ENCODE measurements at regions not wholly inside any gene's neighbourhood (a gene's known extent, or its start where the extent isn't known, plus 50 kb on each side); places are given as distances from the start of the nearest gene placed in this dataset.

- Histone ChIP-seq H3K9me3 (ENCODE audit: low read length) (no peaks in the 10 kb centered on the region), H3K4me2 (ENCODE audit: low read length) (no peak overlapping the region), H3K9me2 (ENCODE audit: low read depth, low read length) (no peaks in the 10 kb centered on the region), H4K20me1 (ENCODE audit: insufficient read depth, low read length) (no peaks in the 10 kb centered on the region), H3K27ac (ENCODE audit: low read depth, low read length, poor library complexity, severe bottlenecking) (no peak overlapping the region), H3K4me3 (ENCODE audit: low read depth, low read length, poor library complexity, severe bottlenecking) (no peak overlapping the region), H3K9ac (ENCODE audit: low read length) (no peak overlapping the region), H3K36me3 (ENCODE audit: insufficient read depth, low read length) (no peaks in the 10 kb centered on the region), H3K4me1 (ENCODE audit: insufficient read depth, low read length, severe bottlenecking) (no peaks in the 10 kb centered on the region), H2AFZ (ENCODE audit: low read length) (no peak overlapping the region), H3K79me2 (ENCODE audit: insufficient read depth, low read length) (no peaks in the 10 kb centered on the region), H3K27me3 (ENCODE audit: insufficient read depth, low read length) (no peaks in the 10 kb centered on the region), H3F3A (ENCODE audit: insufficient read depth, low read length) (no peaks in the 10 kb centered on the region)
- TF ChIP-seq, protein P1, sequence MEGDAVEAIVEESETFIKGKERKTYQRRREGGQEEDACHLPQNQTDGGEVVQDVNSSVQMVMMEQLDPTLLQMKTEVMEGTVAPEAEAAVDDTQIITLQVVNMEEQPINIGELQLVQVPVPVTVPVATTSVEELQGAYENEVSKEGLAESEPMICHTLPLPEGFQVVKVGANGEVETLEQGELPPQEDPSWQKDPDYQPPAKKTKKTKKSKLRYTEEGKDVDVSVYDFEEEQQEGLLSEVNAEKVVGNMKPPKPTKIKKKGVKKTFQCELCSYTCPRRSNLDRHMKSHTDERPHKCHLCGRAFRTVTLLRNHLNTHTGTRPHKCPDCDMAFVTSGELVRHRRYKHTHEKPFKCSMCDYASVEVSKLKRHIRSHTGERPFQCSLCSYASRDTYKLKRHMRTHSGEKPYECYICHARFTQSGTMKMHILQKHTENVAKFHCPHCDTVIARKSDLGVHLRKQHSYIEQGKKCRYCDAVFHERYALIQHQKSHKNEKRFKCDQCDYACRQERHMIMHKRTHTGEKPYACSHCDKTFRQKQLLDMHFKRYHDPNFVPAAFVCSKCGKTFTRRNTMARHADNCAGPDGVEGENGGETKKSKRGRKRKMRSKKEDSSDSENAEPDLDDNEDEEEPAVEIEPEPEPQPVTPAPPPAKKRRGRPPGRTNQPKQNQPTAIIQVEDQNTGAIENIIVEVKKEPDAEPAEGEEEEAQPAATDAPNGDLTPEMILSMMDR (IDR thresholded peaks at IDR 0.05; ENCODE audit: low read length) = no peak
- TF ChIP-seq EZH2 (IDR thresholded peaks at IDR 0.05; ENCODE audit: borderline replicate concordance, low read length) = no peak
These were observed 997.1 kb downstream of the EFNB2 start for GRCh38 chr13:105538346-105538745.

- Histone ChIP-seq H3K9me3 (ENCODE audit: low read length) (no peaks in the 10 kb centered on the region), H4K20me1 (ENCODE audit: insufficient read depth, low read length) (no peaks in the 10 kb centered on the region), H3K79me2 (ENCODE audit: insufficient read depth, low read length) (no peaks in the 10 kb centered on the region), H3K27me3 (ENCODE audit: insufficient read depth, low read length) (no peaks in the 10 kb centered on the region), H3K4me3 (ENCODE audit: low read depth, low read length, poor library complexity, severe bottlenecking) (no peak overlapping the region), H3K27ac (ENCODE audit: low read depth, low read length, poor library complexity, severe bottlenecking) (no peak overlapping the region), H3K4me1 (ENCODE audit: insufficient read depth, low read length, severe bottlenecking) (no peaks in the 10 kb centered on the region), H3K4me2 (ENCODE audit: low read length) (no peak overlapping the region), H3K36me3 (ENCODE audit: insufficient read depth, low read length) (no peaks in the 10 kb centered on the region), H3K9ac (ENCODE audit: low read length) (no peak overlapping the region), H3K9me2 (ENCODE audit: low read depth, low read length) (no peaks in the 10 kb centered on the region), H3F3A (ENCODE audit: insufficient read depth, low read length) (no peaks in the 10 kb centered on the region), H2AFZ (ENCODE audit: low read length) (no peak overlapping the region)
- TF ChIP-seq EZH2 (IDR thresholded peaks at IDR 0.05; ENCODE audit: borderline replicate concordance, low read length) = no peak
These were observed 998.3 kb downstream of the EFNB2 start for GRCh38 chr13:105537113-105537512.

- no peak overlapping the region for H3K4me2 ChIP-seq (ENCODE audit: low read length)
These were observed 1005.0 kb downstream of the EFNB2 start for GRCh38 chr13:105530468-105530867.

GRCh38 chr13:105527127-105527526 lies 1008.3 kb downstream of the EFNB2 start:
- TF ChIP-seq, protein P1 (IDR thresholded peaks at IDR 0.05; ENCODE audit: low read length) = no peak
- TF ChIP-seq EZH2 (IDR thresholded peaks at IDR 0.05; ENCODE audit: borderline replicate concordance, low read length) = no peak
- Histone ChIP-seq H3K4me1 (ENCODE audit: insufficient read depth, low read length, severe bottlenecking) (no peaks in the 10 kb centered on the region), H3K9ac (ENCODE audit: low read length) (no peak overlapping the region), H3K36me3 (ENCODE audit: insufficient read depth, low read length) (no peaks in the 10 kb centered on the region), H3K9me3 (ENCODE audit: low read length) (no peaks in the 10 kb centered on the region), H3K27ac (ENCODE audit: low read depth, low read length, poor library complexity, severe bottlenecking) (no peak overlapping the region), H3K4me2 (ENCODE audit: low read length) (no peak overlapping the region), H3F3A (ENCODE audit: insufficient read depth, low read length) (no peaks in the 10 kb centered on the region), H2AFZ (ENCODE audit: low read length) (no peak overlapping the region), H4K20me1 (ENCODE audit: insufficient read depth, low read length) (no peaks in the 10 kb centered on the region), H3K4me3 (ENCODE audit: low read depth, low read length, poor library complexity, severe bottlenecking) (no peak overlapping the region), H3K9me2 (ENCODE audit: low read depth, low read length) (no peaks in the 10 kb centered on the region), H3K27me3 (ENCODE audit: insufficient read depth, low read length) (no peaks in the 10 kb centered on the region), H3K79me2 (ENCODE audit: insufficient read depth, low read length) (no peaks in the 10 kb centered on the region)

More at GRCh38 chr13:105530468-105530867, 1005.0 kb downstream of the EFNB2 start:
- TF ChIP-seq, protein P1 (IDR thresholded peaks at IDR 0.05; ENCODE audit: low read length) = no peak
- TF ChIP-seq EZH2 (IDR thresholded peaks at IDR 0.05; ENCODE audit: borderline replicate concordance, low read length) = no peak
- H3K79me2 ChIP-seq (ENCODE audit: insufficient read depth, low read length) = no peaks in the 10 kb centered on the region
- no peak overlapping the region for H3K4me3 ChIP-seq (ENCODE audit: low read depth, low read length, poor library complexity, severe bottlenecking)
- H3K27me3 ChIP-seq (ENCODE audit: insufficient read depth, low read length) = no peaks in the 10 kb centered on the region
- no peaks in the 10 kb centered on the region for H3K9me2 ChIP-seq (ENCODE audit: low read depth, low read length)
- no peaks in the 10 kb centered on the region for H3K9me3 ChIP-seq (ENCODE audit: low read length)
- H2AFZ ChIP-seq (ENCODE audit: low read length) = no peak overlapping the region
- no peaks in the 10 kb centered on the region for H3F3A ChIP-seq (ENCODE audit: insufficient read depth, low read length)
- H3K9ac ChIP-seq (ENCODE audit: low read length) = no peak overlapping the region
- H3K36me3 ChIP-seq (ENCODE audit: insufficient read depth, low read length) = no peaks in the 10 kb centered on the region
- no peak overlapping the region for H3K27ac ChIP-seq (ENCODE audit: low read depth, low read length, poor library complexity, severe bottlenecking)
- H4K20me1 ChIP-seq (ENCODE audit: insufficient read depth, low read length) = no peaks in the 10 kb centered on the region
- H3K4me1 ChIP-seq (ENCODE audit: insufficient read depth, low read length, severe bottlenecking) = no peaks in the 10 kb centered on the region
